Pons (tissue), 1 donor: ENCODE measurements at regions not wholly inside any gene's neighbourhood (a gene's known extent, or its start where the extent isn't known, plus 50 kb on each side); places are given as distances from the start of the nearest gene placed in this dataset.

Experiments used
- DNase-seq: peaks from one replicate; pipeline ENCODE4 v3.0.0-alpha.2; 2016; ENCODE audit warnings: low spot score

DNA sequence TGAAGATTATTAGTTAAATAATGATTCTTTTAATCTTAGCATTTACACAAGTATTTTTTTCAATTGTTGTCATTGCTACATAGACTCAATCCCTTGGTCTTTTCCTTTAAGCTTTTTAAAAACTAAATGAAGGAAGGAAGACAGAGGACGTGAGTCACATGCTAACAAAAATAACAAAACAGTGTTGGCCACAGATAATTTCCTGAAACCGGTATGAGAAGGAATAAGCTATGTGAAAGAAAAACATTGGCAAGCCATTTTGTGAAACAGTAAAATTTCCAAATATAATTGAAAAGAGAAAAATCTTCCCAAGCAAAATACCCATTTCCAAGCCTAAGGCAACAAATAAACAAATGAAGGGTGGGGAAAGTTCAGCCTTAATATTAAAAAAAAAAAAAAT, 223.0 kb downstream of the AHR start:
- DNase-seq: peak; percentile 9

DNA sequence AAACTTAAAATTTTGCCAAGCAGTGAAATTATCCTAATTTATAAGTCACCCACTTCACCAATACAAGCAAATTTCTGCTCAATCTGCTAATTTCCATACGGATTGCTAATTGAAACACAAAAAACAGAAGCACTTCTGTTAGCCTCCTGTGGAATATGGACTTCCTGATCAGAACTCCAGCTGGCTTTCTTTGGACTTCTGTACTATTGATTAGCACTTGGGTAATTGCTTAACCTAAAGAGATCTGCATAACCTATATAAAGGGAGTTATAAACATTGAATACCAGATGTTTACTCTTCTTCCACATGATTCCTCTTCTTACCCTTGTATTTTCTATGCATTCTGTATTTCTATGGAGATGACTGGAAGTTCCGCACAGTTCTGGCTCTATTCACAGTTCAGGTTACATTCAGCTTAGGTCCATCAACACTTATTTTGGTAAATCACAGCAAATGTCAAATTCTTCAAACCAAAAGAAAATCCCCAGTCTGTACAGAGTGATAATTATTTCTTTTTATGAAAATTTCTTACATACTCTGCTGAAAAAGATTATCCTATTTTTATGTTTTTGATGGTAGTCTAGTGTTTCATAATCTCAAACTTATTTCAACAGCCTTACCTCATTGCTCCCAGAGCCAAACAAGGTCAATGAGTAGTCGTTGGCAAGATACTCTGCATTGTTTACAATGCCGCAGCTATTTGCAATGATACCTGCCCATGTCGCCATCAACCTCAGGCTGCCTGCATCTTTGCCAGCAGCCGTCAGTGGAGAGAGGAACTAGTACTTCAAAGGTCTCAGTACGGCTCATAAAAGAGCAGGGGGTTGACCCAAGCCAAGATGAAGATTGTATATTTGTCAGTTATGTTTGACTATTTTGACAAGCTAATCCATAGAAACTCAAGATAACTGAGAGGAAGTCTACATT, 225.6 kb downstream of the AHR start:
- DNase-seq: no peak

DNA sequence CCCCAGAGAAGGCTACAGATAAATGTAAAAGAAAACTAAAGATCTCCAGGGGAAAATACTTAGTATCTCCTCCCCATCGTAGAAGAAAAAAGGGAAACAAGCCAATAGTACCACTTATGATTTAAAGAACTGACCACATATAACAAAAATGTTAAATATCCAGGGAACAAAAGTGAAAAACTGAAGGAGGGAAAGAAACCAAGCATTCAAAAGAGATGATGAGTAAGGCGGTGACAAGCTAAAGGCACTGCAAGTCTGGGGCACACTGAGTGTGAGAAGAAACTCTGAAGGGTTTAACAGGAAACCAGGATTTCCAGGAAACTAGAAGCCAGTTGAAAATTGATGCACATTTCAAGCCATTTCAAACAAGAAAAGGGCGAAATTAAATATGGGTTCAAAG, 226.3 kb downstream of the AHR start:
- no peak for DNase-seq

DNA sequence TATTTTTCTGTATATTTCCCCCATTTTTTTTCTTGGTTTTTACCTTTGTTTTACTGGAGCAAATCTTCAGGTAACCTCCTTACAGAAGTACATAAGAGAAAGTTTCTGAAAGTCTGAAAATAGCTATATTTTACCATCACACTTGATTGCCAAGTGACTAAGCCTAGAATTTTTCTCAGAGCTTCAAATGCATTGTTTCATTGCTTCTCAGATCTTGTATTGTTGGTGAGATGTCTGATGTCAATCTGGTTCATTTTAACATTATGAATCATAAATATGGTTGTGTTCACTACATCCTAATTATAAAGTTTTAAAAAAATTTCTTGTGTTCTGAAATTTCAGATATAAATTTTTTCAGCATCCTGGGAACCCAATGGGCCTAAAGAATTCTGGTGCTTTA, 228.2 kb downstream of the AHR start:
- no peak for DNase-seq

DNA sequence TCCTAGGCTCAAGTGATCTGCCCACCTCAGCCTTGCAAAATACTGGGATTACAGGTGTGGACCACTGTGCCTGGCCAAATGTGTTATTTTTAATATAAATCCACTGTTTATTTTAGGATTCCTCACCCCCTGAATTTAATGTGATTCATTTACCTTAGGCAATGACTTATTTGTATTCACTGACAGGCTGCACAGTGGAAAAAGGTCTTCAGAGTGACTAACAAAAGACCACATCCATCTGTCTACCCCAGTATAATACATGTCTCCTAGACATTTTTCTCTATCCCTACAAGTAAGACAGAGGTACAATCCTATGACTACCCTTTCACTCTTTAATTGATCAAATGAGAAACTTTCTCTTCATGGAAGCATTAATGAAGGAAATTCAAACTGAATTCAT, 230.2 kb downstream of the AHR start:
- DNase-seq: no peak

DNA sequence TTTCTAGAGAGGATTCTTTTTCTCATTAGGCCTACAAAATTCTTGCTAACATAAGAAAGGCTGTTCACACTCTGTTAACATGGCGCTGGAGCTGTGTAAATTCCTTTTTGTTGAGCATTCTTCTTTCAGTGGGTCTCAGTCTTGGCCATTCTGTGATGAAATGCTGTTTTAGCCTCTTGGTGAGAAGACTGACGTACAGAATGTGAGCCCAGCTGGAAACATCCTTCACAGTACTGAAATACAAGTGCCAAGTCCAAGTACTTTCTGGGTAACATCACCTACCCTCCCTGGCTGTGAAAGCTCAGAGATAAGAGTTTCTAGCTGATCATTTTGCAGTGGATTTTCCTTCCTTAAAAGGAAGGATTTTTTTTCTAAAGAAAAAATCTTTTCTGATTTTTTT, 231.8 kb downstream of the AHR start:
- DNase-seq: no peak

DNA sequence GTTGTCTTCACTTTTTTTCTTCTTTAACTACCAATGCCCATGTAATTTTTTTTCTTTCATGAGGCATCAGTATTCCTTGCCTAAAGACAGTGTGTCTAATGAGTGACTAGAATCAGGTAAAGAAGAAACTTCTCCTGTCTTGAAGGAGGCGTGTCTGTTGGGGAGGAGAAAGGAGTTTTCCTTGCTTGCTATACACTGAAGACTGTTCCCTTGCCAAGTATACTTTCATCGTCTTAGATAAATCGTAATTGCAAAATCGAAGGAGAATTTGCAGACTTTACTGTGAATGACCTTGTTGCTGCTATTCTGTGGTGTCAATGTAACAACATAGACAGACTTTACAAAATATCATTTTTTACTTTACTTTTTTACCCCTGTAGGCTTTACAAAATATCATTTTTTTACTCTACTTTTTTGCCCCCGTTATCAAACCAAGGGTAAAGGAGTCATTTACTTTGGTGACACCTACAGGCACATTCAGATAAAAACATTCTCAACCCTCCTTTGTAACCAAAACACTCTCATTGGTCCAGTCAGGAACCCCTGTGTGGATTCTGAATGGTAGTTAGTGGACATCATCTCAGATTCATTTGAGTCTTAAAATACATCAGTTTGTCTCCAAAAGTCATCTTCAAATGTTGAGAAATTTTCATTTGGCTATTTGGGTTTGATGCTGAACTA, 232.4 kb downstream of the AHR start:
- DNase-seq: peak; percentile 27

DNA sequence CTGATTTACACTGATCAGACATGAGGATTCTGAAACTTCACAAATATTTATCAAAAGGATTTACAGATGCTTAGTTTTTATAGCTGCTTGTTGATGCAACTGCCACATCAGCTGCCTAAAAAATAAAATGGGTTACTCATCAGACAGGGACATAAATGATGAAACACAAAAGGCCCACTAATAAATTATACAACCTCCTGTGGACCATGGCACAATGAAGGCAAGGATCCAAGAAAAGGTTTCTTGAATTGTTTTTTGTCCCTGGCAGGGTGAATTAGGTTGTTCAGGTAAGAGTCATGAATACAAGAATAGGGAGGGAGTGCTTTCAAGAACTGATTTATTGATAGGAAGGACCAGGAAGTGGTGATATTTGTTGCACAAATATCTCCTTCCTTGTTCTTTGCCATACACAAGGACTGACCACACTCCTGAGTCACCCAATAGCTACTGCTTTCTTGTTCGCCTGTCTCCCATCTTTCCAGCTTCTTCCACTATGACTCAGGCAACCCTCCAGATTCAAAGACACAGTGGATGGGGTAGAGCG, 234.5 kb downstream of the AHR start:
- DNase-seq: no peak

DNA sequence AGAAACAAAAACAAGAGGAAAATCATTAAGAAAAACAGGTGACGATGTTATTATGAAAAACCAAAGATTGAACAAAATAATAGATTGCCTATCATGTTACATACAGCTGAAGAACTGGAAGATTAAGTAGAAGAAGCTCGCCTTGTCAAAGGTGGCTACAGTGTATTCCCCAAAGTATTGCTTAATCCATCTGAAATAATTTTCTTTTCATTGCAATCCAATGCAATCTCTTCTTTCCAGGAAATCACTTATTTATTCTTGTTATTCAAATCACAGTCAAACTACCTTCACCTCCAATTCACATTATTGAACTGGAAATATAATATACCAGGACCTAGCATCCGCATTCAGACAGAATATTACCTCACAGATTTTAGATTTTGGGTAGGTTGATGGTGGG, 235.9 kb downstream of the AHR start:
- DNase-seq: no peak

DNA sequence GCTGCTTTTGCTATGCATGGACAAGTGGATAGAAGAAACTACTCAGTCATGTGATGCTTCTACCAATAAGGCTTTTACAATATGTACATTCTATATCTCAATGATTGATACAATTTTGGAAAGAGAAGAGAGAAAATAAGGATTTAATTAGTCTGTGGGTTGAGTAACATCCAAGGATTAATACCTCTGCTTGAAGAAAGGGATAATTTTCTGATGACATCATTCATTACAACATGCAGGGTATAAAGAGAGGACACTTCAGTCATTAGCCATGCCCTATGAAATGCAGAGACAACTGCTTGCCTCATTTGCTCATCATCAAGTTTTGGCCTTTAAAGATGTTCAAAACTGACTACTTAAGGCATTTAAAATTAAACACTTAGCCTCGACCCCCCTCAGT, 237.3 kb downstream of the AHR start:
- no peak for DNase-seq

DNA sequence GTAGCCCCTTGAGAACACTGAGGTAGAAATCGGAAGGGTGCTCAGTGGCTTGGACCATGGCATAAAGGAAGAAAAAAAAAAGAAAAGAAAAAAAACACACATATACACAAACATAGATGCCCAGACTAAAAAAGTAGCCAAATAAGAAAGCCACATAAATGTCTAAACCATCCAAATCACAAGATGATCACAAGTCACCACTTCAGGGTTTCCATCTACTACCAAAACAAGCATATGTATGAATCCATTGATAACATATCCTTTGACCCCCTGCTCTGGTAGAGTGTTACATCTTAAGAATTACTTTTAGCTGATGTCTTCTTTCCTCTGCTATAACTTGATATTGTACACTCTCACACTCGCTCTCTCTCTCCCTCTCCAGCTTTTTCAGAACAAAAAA, 245.9 kb downstream of the AHR start:
- no peak for DNase-seq

DNA sequence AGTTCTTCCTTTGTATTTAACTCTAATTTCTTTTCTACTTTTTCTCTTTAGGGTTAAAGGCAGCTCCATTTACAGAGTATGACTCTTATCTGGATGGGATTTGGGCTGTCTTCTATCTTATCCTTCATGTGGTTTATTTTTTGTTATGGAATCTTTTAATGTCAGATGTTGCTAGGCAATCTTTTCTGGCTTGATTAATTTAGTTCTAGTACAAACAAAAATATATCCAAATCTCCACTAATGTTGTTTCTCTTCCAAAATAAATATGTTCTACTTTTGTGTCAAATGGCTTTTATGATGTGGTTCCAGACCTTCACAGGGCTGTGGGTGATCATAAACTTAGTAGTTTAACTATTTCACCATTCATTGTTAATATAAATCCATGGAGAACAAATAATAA, 246.9 kb downstream of the AHR start:
- DNase-seq: no peak

DNA sequence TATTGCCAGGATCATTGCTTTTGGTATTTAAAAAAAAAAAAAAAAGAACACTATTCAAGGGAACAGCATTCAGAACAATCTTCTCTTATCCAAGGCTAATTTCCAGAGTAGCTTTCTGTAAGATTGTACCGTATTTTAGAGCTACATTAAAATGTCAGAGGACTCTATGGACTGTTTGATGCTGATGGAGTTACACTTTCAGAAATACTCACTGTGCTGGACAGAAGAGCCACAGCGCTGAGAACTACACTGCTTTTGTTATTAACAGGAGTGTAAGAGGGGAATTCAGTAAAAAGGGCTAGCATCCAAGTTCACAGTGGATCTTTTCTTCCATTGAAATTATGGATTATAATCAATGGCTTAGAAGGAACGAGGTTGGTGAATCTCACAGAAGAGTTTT, 247.7 kb downstream of the AHR start:
- peak; percentile 16 for DNase-seq

DNA sequence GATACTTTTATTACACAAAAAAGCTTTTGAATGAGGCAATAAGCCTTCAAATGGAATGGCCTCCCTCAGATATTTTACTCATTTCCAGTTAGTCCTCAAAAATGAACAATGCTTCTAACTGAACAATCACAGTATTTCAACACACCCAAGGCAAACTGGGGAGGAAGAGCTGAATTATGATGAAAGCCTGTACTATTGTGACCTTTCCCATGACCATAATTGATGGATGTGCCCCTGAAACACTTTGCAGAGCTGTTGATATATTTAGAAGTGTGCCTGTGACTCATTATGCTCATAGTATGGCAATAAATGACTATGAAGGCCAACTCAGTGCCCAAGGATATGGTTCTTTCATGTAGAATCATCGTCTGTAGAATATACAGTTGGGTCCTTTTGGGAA, 248.1 kb downstream of the AHR start:
- DNase-seq: no peak

DNA sequence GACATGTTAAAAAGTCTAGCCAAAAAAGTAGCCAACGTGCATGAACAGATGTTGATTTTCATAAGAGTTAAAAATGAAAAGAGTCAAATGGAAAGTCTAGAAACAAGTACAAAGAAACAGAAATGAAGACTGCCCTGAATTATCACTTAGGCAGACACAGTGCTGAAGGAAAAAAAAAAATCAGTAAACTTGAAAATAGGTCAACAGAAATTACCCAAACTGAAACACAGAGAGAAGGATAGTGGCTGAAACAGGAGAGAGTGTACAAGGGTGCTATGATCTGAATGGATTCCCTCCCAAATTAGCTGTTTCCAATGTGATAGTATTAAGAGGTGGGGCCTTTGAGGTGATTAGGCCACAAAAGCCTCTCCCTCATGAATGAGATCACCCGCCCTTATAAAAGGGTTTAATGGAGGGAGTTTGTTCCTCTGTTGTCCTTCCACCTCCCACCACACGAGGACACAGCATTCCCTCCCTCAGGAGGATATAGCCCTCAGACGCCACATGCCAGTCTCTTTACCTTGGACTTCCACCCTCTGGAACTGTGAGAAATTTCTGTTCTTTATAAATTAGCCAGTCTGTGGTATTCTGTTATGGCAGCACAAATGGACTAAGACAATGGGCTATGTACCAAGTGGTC, 249.7 kb downstream of the AHR start:
- DNase-seq: no peak

DNA sequence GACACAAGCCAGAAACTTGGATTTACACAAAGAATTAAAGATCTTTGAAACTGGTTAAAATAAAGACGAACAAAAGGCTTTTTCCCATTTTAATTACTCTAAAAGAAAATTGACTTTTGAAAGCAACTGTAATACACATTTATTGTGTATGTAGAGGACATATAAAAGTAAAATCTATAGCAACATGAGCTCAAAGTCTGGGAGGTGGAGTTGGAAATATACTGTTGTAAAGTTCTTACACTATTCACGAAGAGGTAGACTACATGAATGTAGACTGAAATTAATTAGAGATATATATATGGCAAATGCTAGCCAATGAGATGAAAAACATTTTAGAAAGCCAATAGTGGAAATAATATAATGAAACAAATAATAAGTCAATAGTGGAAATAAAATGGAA, 251.0 kb downstream of the AHR start:
- no peak for DNase-seq

DNA sequence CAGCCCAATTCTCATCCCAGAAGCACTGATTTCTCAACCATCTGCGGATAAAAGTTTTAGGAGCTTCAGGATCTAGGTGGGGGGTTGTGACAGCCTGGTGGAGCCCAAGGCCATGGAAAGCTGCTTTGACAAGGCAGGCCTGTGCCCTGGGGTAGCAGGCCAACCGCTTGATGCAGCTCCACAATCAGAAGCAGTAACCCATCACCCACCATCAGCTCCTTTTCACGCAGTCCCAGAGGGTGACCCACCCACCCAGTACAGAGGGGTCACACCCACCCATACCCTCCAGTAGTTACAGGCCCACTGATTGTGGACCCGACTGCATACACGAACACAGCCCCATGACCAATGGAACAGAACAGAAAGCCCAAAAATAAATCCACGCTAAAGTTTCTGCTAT, 253.9 kb downstream of the AHR start:
- no peak for DNase-seq

DNA sequence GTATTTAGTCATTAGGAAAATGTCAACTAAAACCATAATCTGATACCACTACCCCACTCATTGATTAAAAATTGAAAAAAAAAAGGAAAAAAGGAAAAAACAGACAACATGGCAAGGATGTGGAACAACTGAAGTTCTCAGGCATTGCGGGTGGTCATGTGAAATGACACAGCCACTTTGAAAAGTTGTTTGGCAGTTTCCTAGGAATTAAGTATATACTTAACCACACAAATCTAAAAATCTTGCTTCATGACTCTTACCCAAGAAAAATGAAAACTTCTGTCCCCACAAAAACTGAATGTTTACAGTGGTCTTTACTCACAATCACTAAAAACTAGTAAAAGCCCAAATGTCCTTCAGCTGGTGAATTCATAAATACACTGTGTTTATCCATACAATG, 254.5 kb downstream of the AHR start:
- DNase-seq: no peak

DNA sequence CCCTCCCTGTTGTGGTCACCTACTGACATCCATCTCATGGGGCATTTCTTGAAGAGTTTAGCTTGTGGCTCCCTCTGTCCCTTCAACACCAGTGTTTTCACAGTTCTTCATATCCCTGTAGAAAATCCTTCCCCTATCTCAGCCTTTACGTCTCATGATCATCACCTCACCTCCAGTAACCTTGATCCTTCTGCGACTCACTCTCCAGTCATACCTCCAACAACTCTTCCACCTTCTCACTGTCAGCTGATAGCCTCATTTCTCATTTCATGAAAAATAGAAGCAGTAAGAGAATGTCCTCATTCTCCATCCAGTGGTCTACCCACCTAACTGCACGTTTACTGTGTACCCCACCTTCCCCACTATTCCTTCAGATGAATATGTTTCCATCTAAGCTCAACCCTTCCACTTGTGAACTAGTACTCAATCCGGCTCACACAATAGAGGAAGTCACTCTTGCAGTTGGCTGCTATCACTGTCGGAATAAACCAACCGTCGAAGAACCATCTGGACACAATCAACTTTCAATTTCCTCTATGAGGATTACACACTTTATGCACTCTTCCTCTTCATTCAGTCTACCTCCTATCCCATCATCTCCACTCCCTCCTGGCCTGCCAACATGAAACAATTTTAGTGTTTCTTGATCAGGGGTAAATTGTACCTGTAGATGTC, 256.0 kb downstream of the AHR start:
- DNase-seq: no peak

DNA sequence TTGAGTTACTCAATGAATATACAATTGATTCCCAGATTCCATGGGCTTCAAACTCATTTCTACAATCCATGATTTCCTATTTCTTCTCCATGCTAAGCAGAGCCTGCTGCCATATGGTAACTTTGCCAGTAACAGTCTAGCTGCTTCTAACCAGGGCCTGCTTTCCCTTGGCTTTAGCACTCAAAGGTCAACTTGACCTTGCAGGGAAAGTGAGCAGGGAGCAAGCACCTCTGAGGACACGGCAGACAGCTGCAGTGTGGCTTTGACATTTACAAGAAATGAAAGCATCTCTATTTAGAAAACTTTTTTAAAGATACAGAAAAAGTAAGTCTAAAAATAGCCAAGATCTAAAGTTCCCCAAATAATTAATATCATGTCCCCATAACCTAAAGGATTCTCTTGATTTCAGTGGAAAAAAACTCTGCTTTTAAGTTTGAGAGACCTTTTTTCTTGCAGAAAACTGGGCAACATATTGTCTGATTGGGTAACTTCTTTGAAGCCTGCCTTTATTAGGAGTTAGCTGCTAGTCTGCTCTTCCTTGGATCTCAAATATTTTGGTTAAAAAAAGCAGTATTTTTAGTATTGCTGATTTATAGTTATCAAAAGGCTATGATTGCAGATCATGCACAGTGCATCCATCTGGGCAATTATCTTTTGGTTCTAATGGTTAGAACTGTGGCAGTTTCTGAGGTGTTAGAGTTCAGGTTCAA, 257.9 kb downstream of the AHR start:
- DNase-seq: peak; percentile 12

DNA sequence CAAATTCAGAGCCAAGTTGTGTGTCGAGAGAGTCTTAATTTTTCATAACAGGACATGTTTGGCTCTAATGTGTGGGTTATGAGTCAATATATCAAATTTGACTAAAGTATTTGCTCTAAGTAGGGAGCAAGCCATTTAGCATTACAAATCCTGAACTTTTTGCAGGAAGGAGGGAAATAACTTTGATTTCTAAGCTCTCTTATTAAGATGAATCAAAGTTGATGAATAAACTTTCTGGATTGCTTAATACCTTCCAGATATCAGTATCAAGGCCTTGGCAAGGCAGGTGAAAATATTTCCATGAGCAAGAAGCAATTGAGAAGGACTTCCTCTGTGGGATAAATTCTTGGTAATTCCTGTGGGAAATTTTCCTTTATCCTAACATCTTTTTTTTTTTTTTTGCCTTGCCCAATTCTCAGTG, 258.8 kb downstream of the AHR start:
- DNase-seq: no peak

DNA sequence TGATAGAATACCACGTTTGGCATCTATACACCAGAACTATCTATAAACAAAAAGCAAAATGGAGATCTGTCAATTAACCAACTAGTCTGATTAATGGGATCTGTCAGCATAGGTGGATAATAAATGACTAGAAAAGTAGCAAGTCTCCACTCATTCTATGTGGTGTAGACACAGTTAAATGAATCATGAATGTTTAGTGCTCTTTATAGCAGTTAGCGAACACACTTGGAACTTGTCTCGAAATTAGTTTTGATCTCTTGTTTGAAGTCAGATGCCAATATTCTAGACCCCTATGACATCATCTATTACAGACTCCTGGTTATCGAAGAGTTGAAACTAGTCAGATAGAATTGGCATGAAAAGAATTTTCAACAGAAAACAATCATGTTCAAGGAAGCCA, 259.7 kb downstream of the AHR start:
- DNase-seq: no peak
